SK-N-SH (cell line): ENCODE measurements at regions not wholly inside any gene's neighbourhood (a gene's known extent, or its start where the extent isn't known, plus 50 kb on each side); places are given as distances from the start of the nearest gene placed in this dataset.

Experiments used
- CTCF ChIA-PET: fragments of 300-600, 350-600 bp; formaldehyde crosslinking; extraction: SDS; loops from one replicate; lab custom pipeline; 2021; lab: Yijun Ruan, JAX
- POLR2A ChIA-PET: fragments of 350-600 bp; sonication (Branson Sonifier 250); formaldehyde crosslinking; extraction: SDS; loops from one replicate; lab custom pipeline; 2020; ENCODE audit warnings: antibody characterized with exemption, inconsistent platforms; lab: Yijun Ruan, JAX
- DNase-seq: peaks from one replicate; pipeline ENCODE4 v3.0.0; 2012
- H2AFZ ChIP-seq: fragments of 200-600 bp; sonication (generic); 2 replicates; pipeline ENCODE4 v1.8.1; 2016; ENCODE audit warnings: antibody characterized with exemption, mild to moderate bottlenecking, low read depth
- H3F3A ChIP-seq: fragments of 200-600 bp; sonication (generic); replicated peaks from 2 replicates; pipeline ENCODE3; 2016; ENCODE audit warnings: antibody characterized with exemption, mild to moderate bottlenecking; ENCODE audit not compliant: insufficient read depth
- H3K27ac ChIP-seq, 2 experiments: fragments of 200-500 bp in 1 of 2; fragments of 200-600 bp in 1 of 2; sonication (Bioruptor generic) in 1 of 2; sonication (generic), shearing (Covaris generic) in 1 of 2; 2 replicates each; pipeline versions ENCODE4 v1.5.1 to v1.6.1; 2014 to 2016; ENCODE audit warnings: low read depth in 2 of 2, inconsistent platforms in 1 of 2, low read length in 1 of 2, mild to moderate bottlenecking in 1 of 2, mixed read lengths in 1 of 2
- H3K27me3 ChIP-seq: fragments of 200-600 bp; sonication (generic), shearing (Covaris generic); 2 replicates; pipeline ENCODE4 v1.6.1; 2016; ENCODE audit warnings: mixed run types; ENCODE audit not compliant: insufficient read depth
- H3K36me3 ChIP-seq, 2 experiments: fragments of 200-500 bp in 1 of 2; fragments of 200-600 bp in 1 of 2; sonication (Bioruptor generic) in 1 of 2; sonication (generic) in 1 of 2; replicated peaks in 1 of 2; 2 replicates each; pipeline versions ENCODE3 to v1.5.1; 2014 to 2016; ENCODE audit warnings: low read length in 1 of 2, mild to moderate bottlenecking in 1 of 2; ENCODE audit not compliant: insufficient read depth in 2 of 2, control insufficient read depth in 1 of 2
- H3K4me1 ChIP-seq, 2 experiments: fragments of 200-500 bp in 1 of 2; fragments of 200-600 bp in 1 of 2; sonication (Bioruptor generic) in 1 of 2; sonication (generic), shearing (Covaris generic) in 1 of 2; 2 replicates each; pipeline versions ENCODE4 v1.5.1 to v1.6.1; 2014 to 2016; ENCODE audit warnings: low read depth in 1 of 2, low read length in 1 of 2, mixed run types in 1 of 2; ENCODE audit not compliant: insufficient read depth in 2 of 2, control insufficient read depth in 1 of 2
- H3K4me2 ChIP-seq: fragments of 200-600 bp; sonication (generic), shearing (Covaris generic); 2 replicates; pipeline ENCODE4 v1.6.1; 2017; ENCODE audit warnings: mixed run types
- H3K4me3 ChIP-seq, 2 experiments: fragments of 200-500 bp in 1 of 2; fragments of 200-600 bp in 1 of 2; sonication (Bioruptor generic) in 1 of 2; sonication (generic), shearing (Covaris generic) in 1 of 2; 2 replicates each; pipeline versions ENCODE4 v1.5.1 to v1.8.1; 2014 to 2016; ENCODE audit warnings: low read depth in 2 of 2, inconsistent platforms in 1 of 2, low read length in 1 of 2, mild to moderate bottlenecking in 1 of 2, mixed read lengths in 1 of 2, moderate library complexity in 1 of 2
- H3K79me2 ChIP-seq: fragments of 200-600 bp; sonication (generic); 2 replicates; pipeline ENCODE4 v1.8.1; 2017; ENCODE audit warnings: mild to moderate bottlenecking; ENCODE audit not compliant: insufficient read depth
- H3K9ac ChIP-seq: fragments of 200-600 bp; sonication (generic); 2 replicates; pipeline ENCODE4 v1.6.1; 2017; ENCODE audit warnings: mixed run types
- H3K9me2 ChIP-seq: fragments of 200-600 bp; sonication (generic); 2 replicates; pipeline ENCODE4 v1.6.1; 2017; ENCODE audit warnings: mixed run types
- H3K9me3 ChIP-seq: fragments of 200-600 bp; sonication (generic); 2 replicates; pipeline ENCODE4 v1.6.1; 2017; ENCODE audit warnings: mixed run types, mild to moderate bottlenecking, moderate library complexity
- H4K20me1 ChIP-seq: fragments of 200-600 bp; sonication (generic); 2 replicates; pipeline ENCODE4 v1.6.1; 2017; ENCODE audit warnings: mild to moderate bottlenecking, mixed run types; ENCODE audit not compliant: insufficient read depth
- CHD2 ChIP-seq: fragments of 150-350 bp; IDR thresholded peaks from 2 replicates; pipeline ENCODE4 v1.6.1; 2018; ENCODE audit warnings: low read length; ENCODE audit not compliant: partially characterized antibody
- ELF1 ChIP-seq: IDR thresholded peaks from 2 replicates; pipeline ENCODE4 v1.4.0; 2012
- EP300 ChIP-seq, 2 experiments: IDR thresholded peaks; 2 replicates each; pipeline versions ENCODE4 v1.4.0 to v1.6.1; 2012; ENCODE audit warnings: borderline replicate concordance in 1 of 2, low read depth in 1 of 2, low read length in 1 of 2
- EZH2phosphoT487 ChIP-seq: fragments of 200-600 bp; sonication (generic); IDR thresholded peaks from 2 replicates; pipeline ENCODE4 v1.6.1; 2017; ENCODE audit warnings: low read depth, mixed run types, mild to moderate bottlenecking, antibody characterized with exemption, moderate library complexity, borderline replicate concordance
- FOSL2 ChIP-seq: IDR thresholded peaks from 2 replicates; pipeline ENCODE4 v1.4.0; 2012; ENCODE audit warnings: low read depth, mild to moderate bottlenecking, moderate library complexity, borderline replicate concordance
- FOXJ3 ChIP-seq: sonication (generic); formaldehyde crosslinking; IDR thresholded peaks from 2 replicates; pipeline ENCODE4 v1.5.1; 2020; ENCODE audit warnings: mild to moderate bottlenecking, missing genetic modification reagents
- FOXM1 ChIP-seq: IDR thresholded peaks from 2 replicates; pipeline ENCODE4 v1.4.0; 2012; ENCODE audit warnings: low read depth, mild to moderate bottlenecking
- GATA2 ChIP-seq: sonication (generic); formaldehyde crosslinking; IDR thresholded peaks from 2 replicates; pipeline ENCODE4 v1.5.0; 2020; ENCODE audit warnings: mild to moderate bottlenecking, missing genetic modification reagents
- IRF3 ChIP-seq: fragments of 150-350 bp; IDR thresholded peaks from 2 replicates; pipeline ENCODE4 v1.6.1; 2016; ENCODE audit warnings: mild to moderate bottlenecking, low read depth, low read length
- JUND ChIP-seq: IDR thresholded peaks from 2 replicates; pipeline ENCODE4 v1.4.0; 2012
- MEF2A ChIP-seq: IDR thresholded peaks from 2 replicates; pipeline ENCODE4 v1.4.0; 2012; ENCODE audit warnings: low read depth, borderline replicate concordance
- MXI1 ChIP-seq: IDR thresholded peaks from 2 replicates; pipeline ENCODE4 v1.6.1; 2012; ENCODE audit warnings: mild to moderate bottlenecking, low read depth, low read length, improper control_type of control experiment
- NFIC ChIP-seq: IDR thresholded peaks from 2 replicates; pipeline ENCODE4 v1.4.0; 2012; ENCODE audit warnings: borderline replicate concordance
- NRF1 ChIP-seq: IDR thresholded peaks from 2 replicates; pipeline ENCODE4 v1.6.1; 2012; ENCODE audit warnings: low read depth, mild to moderate bottlenecking, low read length
- POLR2AphosphoS5 ChIP-seq: IDR thresholded peaks from 2 replicates; pipeline ENCODE4 v1.6.1; 2012; ENCODE audit warnings: low read depth, low read length
- RAD21 ChIP-seq: IDR thresholded peaks from 2 replicates; pipeline ENCODE4 v1.6.1; 2012; ENCODE audit warnings: mild to moderate bottlenecking, low read length
- RCOR1 ChIP-seq: fragments of 150-350 bp; IDR thresholded peaks from 2 replicates; pipeline ENCODE4 v1.6.1; 2017; ENCODE audit warnings: antibody characterized with exemption, low read length
- SIN3A ChIP-seq: IDR thresholded peaks from 2 replicates; pipeline ENCODE4 v1.6.1; 2012; ENCODE audit warnings: low read depth, mild to moderate bottlenecking, low read length, moderate library complexity, borderline replicate concordance
- SMC3 ChIP-seq: IDR thresholded peaks from 2 replicates; pipeline ENCODE4 v1.6.1; 2012; ENCODE audit warnings: low read depth, low read length, improper control_type of control experiment
- TCF12 ChIP-seq: IDR thresholded peaks from 2 replicates; pipeline ENCODE4 v1.4.0; 2012
- TEAD4 ChIP-seq: IDR thresholded peaks from 2 replicates; pipeline ENCODE4 v1.4.0; 2012; ENCODE audit warnings: mild to moderate bottlenecking, borderline replicate concordance; ENCODE audit not compliant: insufficient read depth
- YY1 ChIP-seq: IDR thresholded peaks from 2 replicates; pipeline ENCODE4 v1.4.0; 2012; ENCODE audit warnings: low read depth, mild to moderate bottlenecking
- WGBS: methylation state at CpG from one replicate; pipeline ENCODE4 v1.1.6; 2017; ENCODE audit warnings: low lambda C conversion rate; 5-methylcytosine and 5-hydroxymethylcytosine counted together
- TF ChIP-seq, protein P1 (sequence below): IDR thresholded peaks from 2 replicates; pipeline ENCODE4 v1.6.1; 2012; ENCODE audit warnings: mild to moderate bottlenecking, low read depth, low read length, moderate library complexity
- TF ChIP-seq, protein P2 (sequence below): IDR thresholded peaks from 2 replicates; pipeline ENCODE4; 2012
- TF ChIP-seq, protein P3 (sequence below): IDR thresholded peaks from 2 replicates; pipeline ENCODE4 v1.4.0; 2012; ENCODE audit warnings: low read depth
- TF ChIP-seq, protein P4 (sequence below): fragments of 200-600 bp; sonication (generic); IDR thresholded peaks from 2 replicates; pipeline ENCODE4 v1.6.1; 2017; ENCODE audit warnings: antibody characterized with exemption, mild to moderate bottlenecking, moderate library complexity

- TF ChIP-seq RAD21 (no peak), YY1 (no peak), FOSL2 (no peak), SMC3 (no peak), EP300 (IDR thresholded peaks at IDR 0.05; ENCODE audit: borderline replicate concordance in 1 of 2, low read depth in 1 of 2, low read length in 1 of 2) (no peak), TEAD4 (no peak)
Measured at GRCh38 chr2:67865917-67866316, 196.9 kb downstream of the C1D start (continued).

GRCh38 chr2:67867735-67868134 lies 195.1 kb downstream of the C1D start:
- WGBS = 19% methylated on average over 5 of the region's 5 CpGs
- TF ChIP-seq IRF3 (no peak), POLR2AphosphoS5 (no peak), EP300 (IDR thresholded peaks at IDR 0.05; ENCODE audit: borderline replicate concordance in 1 of 2, low read depth in 1 of 2, low read length in 1 of 2) (peak in 1 of 2 experiments; percentile 61; a peak in 1 of 4 replicates), ELF1 (no peak), RAD21 (no peak), GATA2 (CRISPR knock-in tag) (no peak), NFIC (peak; percentile 28; the same call in 1 of the 2 replicates), SIN3A (no peak), TCF12 (peak; percentile 63), MXI1 (no peak), FOXJ3 (CRISPR knock-in tag) (no peak), CHD2 (no peak), TEAD4 (no peak), FOXM1 (no peak), NRF1 (no peak), RCOR1 (no peak), MEF2A (no peak), JUND (peak; percentile 86), EZH2phosphoT487 (no peak)
- TF ChIP-seq, protein P1, sequence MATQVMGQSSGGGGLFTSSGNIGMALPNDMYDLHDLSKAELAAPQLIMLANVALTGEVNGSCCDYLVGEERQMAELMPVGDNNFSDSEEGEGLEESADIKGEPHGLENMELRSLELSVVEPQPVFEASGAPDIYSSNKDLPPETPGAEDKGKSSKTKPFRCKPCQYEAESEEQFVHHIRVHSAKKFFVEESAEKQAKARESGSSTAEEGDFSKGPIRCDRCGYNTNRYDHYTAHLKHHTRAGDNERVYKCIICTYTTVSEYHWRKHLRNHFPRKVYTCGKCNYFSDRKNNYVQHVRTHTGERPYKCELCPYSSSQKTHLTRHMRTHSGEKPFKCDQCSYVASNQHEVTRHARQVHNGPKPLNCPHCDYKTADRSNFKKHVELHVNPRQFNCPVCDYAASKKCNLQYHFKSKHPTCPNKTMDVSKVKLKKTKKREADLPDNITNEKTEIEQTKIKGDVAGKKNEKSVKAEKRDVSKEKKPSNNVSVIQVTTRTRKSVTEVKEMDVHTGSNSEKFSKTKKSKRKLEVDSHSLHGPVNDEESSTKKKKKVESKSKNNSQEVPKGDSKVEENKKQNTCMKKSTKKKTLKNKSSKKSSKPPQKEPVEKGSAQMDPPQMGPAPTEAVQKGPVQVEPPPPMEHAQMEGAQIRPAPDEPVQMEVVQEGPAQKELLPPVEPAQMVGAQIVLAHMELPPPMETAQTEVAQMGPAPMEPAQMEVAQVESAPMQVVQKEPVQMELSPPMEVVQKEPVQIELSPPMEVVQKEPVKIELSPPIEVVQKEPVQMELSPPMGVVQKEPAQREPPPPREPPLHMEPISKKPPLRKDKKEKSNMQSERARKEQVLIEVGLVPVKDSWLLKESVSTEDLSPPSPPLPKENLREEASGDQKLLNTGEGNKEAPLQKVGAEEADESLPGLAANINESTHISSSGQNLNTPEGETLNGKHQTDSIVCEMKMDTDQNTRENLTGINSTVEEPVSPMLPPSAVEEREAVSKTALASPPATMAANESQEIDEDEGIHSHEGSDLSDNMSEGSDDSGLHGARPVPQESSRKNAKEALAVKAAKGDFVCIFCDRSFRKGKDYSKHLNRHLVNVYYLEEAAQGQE = no peak
- TF ChIP-seq, protein P2, sequence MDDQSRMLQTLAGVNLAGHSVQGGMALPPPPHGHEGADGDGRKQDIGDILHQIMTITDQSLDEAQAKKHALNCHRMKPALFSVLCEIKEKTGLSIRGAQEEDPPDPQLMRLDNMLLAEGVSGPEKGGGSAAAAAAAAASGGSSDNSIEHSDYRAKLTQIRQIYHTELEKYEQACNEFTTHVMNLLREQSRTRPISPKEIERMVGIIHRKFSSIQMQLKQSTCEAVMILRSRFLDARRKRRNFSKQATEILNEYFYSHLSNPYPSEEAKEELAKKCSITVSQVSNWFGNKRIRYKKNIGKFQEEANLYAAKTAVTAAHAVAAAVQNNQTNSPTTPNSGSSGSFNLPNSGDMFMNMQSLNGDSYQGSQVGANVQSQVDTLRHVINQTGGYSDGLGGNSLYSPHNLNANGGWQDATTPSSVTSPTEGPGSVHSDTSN = peak; percentile 58; the same call in 1 of the 2 replicates
- TF ChIP-seq, protein P3, sequence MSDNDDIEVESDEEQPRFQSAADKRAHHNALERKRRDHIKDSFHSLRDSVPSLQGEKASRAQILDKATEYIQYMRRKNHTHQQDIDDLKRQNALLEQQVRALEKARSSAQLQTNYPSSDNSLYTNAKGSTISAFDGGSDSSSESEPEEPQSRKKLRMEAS = no peak
- TF ChIP-seq, protein P4, sequence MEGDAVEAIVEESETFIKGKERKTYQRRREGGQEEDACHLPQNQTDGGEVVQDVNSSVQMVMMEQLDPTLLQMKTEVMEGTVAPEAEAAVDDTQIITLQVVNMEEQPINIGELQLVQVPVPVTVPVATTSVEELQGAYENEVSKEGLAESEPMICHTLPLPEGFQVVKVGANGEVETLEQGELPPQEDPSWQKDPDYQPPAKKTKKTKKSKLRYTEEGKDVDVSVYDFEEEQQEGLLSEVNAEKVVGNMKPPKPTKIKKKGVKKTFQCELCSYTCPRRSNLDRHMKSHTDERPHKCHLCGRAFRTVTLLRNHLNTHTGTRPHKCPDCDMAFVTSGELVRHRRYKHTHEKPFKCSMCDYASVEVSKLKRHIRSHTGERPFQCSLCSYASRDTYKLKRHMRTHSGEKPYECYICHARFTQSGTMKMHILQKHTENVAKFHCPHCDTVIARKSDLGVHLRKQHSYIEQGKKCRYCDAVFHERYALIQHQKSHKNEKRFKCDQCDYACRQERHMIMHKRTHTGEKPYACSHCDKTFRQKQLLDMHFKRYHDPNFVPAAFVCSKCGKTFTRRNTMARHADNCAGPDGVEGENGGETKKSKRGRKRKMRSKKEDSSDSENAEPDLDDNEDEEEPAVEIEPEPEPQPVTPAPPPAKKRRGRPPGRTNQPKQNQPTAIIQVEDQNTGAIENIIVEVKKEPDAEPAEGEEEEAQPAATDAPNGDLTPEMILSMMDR = no peak

More at GRCh38 chr2:67867735-67868134, 195.1 kb downstream of the C1D start:
- H3K79me2 ChIP-seq = no peaks in the 10 kb centered on the region
- H3F3A ChIP-seq = peaks cover 21% of the 10 kb centered on the region
- H3K36me3 ChIP-seq = no peaks in the 10 kb centered on the region
- H3K27ac ChIP-seq = peak overlapping the region; percentile 26 to 53; a peak in 2 of 4 replicates
- peaks cover 8 to 40% of the 10 kb centered on the region in 2 experiments for H3K4me1 ChIP-seq
- DNase-seq = no peak
- no peaks in the 10 kb centered on the region for H4K20me1 ChIP-seq
- ChIA-PET POLR2A (no interaction called here), CTCF (interaction anchor here (0.7 to 1.3 kb wide), 2 partner anchors 21 to 25 kb away, joined by 3 to 6 read pairs; no protein-coding TSS in a partner anchor)
- H3K4me2 ChIP-seq = peak overlapping the region; percentile 31; the same call in 1 of the 2 replicates
- H3K9me3 ChIP-seq = no peaks in the 10 kb centered on the region
- H3K27me3 ChIP-seq = no peaks in the 10 kb centered on the region
- H3K9ac ChIP-seq = 0 out of 2 replicates have a peak overlapping the region, but pooled peaks have one; percentile 11
- H3K4me3 ChIP-seq = no peak overlapping the region
- H2AFZ ChIP-seq = peak overlapping the region; percentile 12; the same call in 1 of the 2 replicates
- no peaks in the 10 kb centered on the region for H3K9me2 ChIP-seq
